Erythroblast (primary cell): ENCODE measurements at regions not wholly inside any gene's neighbourhood (a gene's known extent, or its start where the extent isn't known, plus 50 kb on each side); places are given as distances from the start of the nearest gene placed in this dataset.

Experiments used
- GATA1 ChIP-seq: IDR thresholded peaks from 2 replicates; pipeline ENCODE4 v1.6.1; 2011; ENCODE audit warnings: low read depth, mild to moderate bottlenecking, control low read depth, low read length, moderate library complexity
- POLR2A ChIP-seq: IDR thresholded peaks from 2 replicates; pipeline ENCODE4 v1.6.1; 2011; ENCODE audit warnings: mild to moderate bottlenecking, low read length

GRCh38 chr12:42915426-42915825 lies 325.9 kb upstream of the PRICKLE1 start:
- TF ChIP-seq POLR2A: no peak
- no peak for TF ChIP-seq GATA1
